ENCODE measurements at regions not wholly inside any gene's neighbourhood (a gene's known extent, or its start where the extent isn't known, plus 50 kb on each side); places are given as distances from the start of the nearest gene placed in this dataset.
A peak's percentile ranks its signal among the peaks of the same experiment; 100 is the strongest.

DNA sequence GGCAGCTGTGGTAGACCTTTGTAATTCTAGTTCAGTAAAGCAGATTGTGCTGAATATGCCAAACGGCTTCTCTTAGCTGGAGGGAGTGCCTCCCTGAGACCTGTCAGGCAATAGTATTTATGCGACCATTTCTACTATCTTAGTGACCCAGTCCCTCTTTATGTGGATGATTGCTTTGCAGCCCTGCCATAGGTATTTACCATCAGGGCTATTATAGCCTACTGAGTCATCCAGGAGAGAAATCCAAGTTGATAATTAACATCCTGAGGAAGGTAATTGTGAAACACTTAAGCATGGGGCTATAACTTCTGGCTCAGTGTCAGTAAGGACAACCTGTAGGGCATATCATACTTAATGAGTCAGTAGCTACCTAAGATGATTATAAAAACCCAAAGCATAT is 103.9 kb upstream of the MAOA start:
- no peak for DNase-seq (ENCODE audit: low read depth, low spot score)
- TF ChIP-seq, protein P1, sequence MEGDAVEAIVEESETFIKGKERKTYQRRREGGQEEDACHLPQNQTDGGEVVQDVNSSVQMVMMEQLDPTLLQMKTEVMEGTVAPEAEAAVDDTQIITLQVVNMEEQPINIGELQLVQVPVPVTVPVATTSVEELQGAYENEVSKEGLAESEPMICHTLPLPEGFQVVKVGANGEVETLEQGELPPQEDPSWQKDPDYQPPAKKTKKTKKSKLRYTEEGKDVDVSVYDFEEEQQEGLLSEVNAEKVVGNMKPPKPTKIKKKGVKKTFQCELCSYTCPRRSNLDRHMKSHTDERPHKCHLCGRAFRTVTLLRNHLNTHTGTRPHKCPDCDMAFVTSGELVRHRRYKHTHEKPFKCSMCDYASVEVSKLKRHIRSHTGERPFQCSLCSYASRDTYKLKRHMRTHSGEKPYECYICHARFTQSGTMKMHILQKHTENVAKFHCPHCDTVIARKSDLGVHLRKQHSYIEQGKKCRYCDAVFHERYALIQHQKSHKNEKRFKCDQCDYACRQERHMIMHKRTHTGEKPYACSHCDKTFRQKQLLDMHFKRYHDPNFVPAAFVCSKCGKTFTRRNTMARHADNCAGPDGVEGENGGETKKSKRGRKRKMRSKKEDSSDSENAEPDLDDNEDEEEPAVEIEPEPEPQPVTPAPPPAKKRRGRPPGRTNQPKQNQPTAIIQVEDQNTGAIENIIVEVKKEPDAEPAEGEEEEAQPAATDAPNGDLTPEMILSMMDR (IDR thresholded peaks at IDR 0.05; ENCODE audit: low read depth, low read length), result no peak
- H3K4me3 ChIP-seq (ENCODE audit: low read depth, low read length), result no peak overlapping the region
- in situ Hi-C loops (cut with HindIII; ENCODE audit: low sequenced_read_pairs), result no loop called here

DNA sequence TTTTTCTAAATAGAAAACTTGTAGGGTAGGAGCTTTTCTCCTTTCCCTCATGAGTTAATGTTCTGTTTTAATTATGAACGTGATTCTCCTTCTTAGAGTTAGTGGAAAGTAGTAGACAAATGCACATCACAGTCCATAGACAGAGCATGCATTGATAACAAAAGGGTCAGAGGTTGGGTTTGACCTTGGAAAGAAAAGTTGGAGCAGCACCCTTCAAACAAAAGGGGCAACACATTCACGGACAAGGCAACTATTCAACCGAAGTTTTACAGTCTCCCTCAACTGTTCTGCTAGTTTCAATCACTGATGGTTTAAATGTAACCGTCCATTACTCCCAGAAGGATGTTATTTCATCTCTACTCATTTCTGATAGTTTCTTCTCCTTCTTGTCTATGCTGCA is 103.4 kb upstream of the MAOA start:
- DNase-seq (ENCODE audit: low read depth, low spot score), result no peak
- in situ Hi-C loops (cut with HindIII; ENCODE audit: low sequenced_read_pairs), result no loop called here
- no peak overlapping the region for H3K4me3 ChIP-seq (ENCODE audit: low read depth, low read length)
- TF ChIP-seq, protein P1 (IDR thresholded peaks at IDR 0.05; ENCODE audit: low read depth, low read length), result no peak

DNA sequence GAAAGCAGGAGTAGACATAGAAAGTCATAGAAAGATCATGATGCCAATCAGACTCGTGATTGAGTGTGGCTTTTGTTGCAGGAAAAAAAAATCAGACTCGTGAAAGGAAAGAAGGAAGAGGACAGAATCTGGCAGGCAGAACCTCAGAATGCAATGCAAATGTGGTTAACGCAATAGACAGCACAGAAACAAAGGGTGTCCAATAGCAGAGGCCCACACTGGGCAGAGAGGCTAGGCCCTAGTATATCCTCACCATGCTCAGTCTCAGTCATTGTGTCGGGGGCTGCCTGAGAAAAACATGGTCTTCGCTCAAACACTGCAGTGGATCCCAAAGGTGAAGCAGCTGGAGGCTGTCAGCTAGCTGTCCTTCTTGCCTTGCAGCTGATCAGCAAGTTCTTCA is 102.8 kb upstream of the MAOA start:
- TF ChIP-seq, protein P1 (IDR thresholded peaks at IDR 0.05; ENCODE audit: low read depth, low read length), result no peak
- H3K4me3 ChIP-seq (ENCODE audit: low read depth, low read length), result no peak overlapping the region
- DNase-seq (ENCODE audit: low read depth, low spot score), result no peak
- in situ Hi-C loops (cut with HindIII; ENCODE audit: low sequenced_read_pairs), result no loop called here

DNA sequence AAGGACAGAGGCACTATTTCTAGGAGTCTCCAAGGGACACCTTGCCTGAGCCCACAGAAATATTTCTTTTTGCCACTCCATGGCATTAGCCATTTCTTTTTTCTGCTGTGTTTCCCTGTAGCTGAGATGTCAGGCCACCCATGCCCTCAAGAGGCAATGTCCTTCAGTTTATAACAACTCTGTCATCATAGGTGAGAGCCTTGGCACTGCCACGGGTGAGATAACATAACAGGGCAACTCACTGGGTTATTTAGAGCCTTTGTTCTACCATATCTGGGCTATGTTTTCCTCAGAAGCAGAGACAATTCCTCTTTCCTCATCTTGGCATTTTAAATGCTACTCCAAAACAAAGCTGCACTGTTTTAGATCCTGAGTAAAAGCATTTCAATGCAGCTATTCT is 99.9 kb upstream of the MAOA start:
- TF ChIP-seq, protein P1 (IDR thresholded peaks at IDR 0.05; ENCODE audit: low read depth, low read length), result no peak
- in situ Hi-C loops (cut with HindIII; ENCODE audit: low sequenced_read_pairs), result no loop called here
- DNase-seq (ENCODE audit: low read depth, low spot score), result no peak

DNA sequence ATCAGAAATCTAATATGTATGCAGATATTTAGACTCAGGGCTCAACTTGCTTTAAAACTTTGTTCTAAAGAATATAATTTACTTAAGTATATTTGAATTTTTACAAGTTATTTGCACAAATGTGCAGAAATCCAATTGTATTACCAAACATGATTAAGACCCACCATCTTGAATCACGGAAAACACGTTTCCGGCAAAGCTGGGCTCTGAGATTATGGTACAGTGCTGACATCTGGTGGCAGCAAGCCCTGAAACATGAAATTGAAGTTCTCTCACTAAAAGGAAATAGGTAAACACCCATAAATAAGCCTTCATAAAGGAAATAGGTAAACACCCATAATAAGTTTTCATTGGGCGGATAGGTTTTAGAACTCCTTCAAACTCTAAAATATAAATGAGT is 98.3 kb upstream of the MAOA start:
- in situ Hi-C loops (cut with HindIII; ENCODE audit: low sequenced_read_pairs), result no loop called here
- DNase-seq (ENCODE audit: low read depth, low spot score), result peak; percentile 57
- TF ChIP-seq, protein P1 (IDR thresholded peaks at IDR 0.05; ENCODE audit: low read depth, low read length), result peak; percentile 62
- no peak overlapping the region for H3K4me3 ChIP-seq (ENCODE audit: low read depth, low read length)

More for the DNA sequence above, 99.9 kb upstream of the MAOA start:
- no peak overlapping the region for H3K4me3 ChIP-seq (ENCODE audit: low read depth, low read length)

DNA sequence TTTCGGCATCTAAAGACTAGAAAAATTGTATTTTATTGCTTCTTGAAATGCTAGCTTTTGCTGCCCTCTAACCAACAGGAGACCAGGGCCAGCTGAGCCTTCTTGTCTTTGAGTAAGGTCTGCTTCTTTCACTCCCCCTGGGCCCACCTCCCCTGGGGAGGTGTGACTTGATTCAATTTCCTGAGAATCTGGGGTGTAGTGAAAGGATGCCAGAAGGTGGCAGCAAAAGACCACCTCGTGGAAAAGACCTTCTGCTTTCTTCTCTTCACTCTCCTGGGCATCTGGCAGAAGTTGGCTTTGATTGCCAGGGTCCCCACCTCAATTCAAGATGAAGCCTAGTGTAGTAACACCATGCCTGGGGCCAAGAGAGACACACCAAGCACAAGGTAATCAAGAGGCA is 96.5 kb upstream of the MAOA start:
- TF ChIP-seq, protein P1 (IDR thresholded peaks at IDR 0.05; ENCODE audit: low read depth, low read length), result peak; percentile 56
- in situ Hi-C loops (cut with HindIII; ENCODE audit: low sequenced_read_pairs), result no loop called here
- H3K4me3 ChIP-seq (ENCODE audit: low read depth, low read length), result no peak overlapping the region
- DNase-seq (ENCODE audit: low read depth, low spot score), result peak; percentile 46
